T1000 (cell line): ENCODE measurements at regions not wholly inside any gene's neighbourhood (a gene's known extent, or its start where the extent isn't known, plus 50 kb on each side); places are given as distances from the start of the nearest gene placed in this dataset.

Experiments
- DNase-seq: peaks from one replicate; lab custom pipeline; 2025; ENCODE audit warnings: mixed read lengths; lab: John Stamatoyannopoulos, UW

GRCh38 chr1:87165177-87165576 lies 163.5 kb upstream of the LMO4 start:
- DNase-seq = no peak

DNA sequence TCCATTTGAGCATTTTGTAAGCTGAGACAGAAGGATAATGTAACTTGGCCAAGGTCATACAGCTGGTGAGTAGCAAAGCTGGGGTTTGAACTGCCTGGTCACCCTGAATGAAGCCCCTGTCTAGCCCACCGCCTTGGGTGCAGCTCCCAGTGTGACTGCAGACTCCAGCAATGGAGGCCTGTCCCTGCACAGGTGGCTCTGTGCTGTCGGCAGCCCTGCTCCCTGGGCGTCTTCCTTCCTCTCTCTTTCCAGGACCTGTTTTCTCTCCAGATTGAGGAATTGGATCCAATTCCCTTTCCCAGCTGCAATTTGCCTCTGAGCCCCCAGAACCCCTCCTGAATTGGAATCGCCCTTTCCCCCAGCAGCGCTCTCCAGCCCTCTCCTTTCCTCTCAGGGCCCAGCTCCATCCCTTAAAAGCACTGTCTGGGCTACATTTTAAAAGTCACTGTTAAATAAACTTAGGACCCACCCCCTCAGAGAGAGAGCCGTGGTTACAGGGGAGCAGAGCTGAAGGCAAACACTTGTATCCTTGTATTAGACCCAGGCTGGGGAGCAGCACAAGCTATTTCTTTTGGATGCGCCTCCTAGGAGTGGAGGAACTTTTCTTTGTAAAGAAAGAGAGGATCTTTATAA lies 161.4 kb upstream of the LMO4 start:
- DNase-seq = no peak

DNA sequence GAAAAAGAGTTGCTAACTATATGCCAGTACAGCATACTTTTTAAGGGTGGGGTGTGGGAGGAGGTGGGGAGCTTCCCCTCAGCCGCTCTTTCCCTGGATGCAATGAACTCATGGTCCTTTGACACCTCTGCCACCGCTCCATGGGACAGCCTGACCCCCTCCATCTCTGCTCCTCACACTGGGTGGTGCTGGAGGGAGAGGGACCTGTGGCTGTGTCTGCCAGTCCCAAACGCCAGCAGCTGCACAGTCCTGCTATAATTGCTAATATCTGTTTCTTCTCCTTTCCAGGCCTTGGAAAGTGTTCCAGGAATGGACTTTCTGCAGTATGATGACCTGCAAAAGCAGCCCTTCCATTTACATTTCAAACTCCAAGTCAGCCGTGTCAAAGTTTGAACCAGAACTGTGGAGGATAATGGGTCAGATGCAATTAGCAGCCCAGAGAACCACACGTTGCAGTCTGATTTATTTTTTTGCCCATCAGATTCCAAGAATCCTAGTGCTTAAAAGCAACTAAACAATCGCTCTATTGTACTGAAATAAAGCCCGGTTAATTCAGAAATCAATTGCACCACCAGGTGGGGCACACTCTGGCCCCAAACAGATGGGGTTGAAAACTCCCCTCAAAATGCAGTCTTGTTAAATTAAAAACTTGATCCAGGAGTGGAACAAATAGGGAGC lies 160.7 kb upstream of the LMO4 start:
- DNase-seq = no peak

DNA sequence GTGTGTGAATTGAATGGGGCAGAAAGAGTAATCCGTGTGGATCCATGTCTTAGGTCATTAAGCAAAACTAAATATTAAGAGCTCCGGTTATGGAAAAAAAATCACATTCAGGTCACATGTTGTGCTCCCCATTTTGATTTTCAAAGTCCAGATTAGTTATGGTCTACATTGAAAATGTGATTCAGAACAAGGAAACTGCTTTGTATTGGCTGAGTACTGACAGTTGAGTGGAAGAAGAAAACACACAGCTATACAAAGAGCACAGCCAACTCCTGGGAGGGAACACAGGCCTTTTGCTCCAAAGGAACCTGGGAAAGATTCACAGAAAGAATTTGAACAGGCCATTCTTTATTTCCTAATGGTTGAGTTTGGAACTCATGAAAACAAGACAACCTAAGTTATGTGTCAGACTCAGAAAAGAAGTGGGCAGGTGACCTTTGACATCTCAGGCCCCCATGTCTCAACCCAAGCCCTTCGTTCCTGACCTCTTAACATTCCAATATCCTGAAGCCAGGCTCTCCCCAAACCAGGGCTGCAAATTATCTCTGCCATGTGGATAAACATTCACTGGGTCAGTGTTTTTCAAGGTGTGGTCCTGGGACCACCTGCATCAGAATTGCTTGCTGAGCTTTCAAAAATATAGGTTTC lies 159.3 kb upstream of the LMO4 start:
- DNase-seq = no peak

DNA sequence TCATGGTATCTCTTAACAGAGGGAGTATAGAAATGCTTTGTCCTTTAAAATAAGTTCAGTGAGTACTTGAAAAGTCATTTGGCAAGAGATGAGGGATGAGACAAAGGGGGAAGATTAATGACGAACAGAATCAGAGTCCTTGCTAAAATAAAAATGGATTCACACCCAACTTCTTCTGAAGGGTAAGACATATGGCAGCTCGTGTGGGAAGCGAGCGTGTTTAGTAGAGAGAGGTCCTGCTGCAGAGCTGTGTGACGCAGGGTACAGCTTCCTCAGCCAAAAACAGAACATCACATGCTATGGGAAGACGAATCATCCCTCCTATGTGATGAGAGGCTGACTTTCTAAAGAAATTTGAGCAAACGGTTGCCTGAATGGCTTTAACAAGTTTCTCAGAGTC lies 158.5 kb upstream of the LMO4 start:
- DNase-seq = no peak

DNA sequence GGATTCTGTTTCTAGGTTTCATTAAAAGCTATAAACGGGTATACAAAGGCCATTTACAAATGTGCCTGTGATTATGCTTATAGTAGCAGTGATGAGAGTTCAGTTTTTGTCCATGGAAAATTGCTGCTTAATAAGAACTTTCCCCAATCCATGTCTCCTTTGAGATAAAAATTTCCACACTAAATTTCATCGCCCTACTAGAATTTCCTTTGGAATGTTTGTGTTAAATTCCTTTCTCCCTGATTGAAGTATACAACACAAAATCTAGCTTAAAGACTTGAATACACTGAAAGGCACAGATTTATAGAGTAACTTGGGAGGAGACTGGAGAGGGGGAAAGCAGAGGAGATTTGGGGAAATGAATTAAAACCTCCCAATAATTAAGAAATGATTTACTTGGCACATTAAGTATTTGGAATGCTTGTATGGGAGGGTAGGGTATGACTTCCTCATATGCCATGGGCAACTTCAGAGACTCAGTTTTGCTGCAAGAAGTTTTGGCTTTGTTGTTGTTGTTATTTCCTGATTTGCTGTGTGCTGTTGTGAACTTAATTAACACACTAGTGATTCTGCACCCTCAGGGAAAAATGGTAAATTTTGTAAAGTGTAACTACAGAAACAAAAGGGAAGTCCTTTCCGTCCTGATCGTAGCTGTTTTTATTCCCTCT lies 157.6 kb upstream of the LMO4 start:
- no peak for DNase-seq

GRCh38 chr1:87173231-87173630 lies 155.4 kb upstream of the LMO4 start:
- no peak for DNase-seq

GRCh38 chr1:87174724-87175245 lies 153.9 kb upstream of the LMO4 start:
- no peak for DNase-seq

- DNase-seq = no peak
These were observed 152.6 kb upstream of the LMO4 start for GRCh38 chr1:87176087-87176486.

- no peak for DNase-seq
These were observed 152.2 kb upstream of the LMO4 start for GRCh38 chr1:87176514-87176913.

DNA sequence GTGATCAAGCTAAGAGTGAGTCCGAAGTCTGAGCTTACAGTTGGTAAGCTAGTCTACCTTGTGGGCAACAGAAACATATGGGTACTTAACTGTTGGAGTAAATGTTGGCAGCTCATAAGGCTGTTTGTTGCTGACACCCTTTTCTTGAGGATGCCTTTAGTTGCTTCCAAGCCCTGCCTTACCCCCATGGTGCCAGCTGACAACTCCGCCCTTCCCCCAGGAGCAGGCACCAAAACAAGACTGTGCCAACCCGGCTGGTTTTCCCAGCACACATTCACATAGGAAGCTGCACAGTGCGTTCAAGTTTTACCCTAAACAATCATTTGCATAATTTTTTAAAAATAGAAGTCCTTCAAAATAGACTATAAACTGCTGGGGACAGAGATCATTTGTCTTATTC lies 150.2 kb upstream of the LMO4 start:
- DNase-seq = no peak

DNA sequence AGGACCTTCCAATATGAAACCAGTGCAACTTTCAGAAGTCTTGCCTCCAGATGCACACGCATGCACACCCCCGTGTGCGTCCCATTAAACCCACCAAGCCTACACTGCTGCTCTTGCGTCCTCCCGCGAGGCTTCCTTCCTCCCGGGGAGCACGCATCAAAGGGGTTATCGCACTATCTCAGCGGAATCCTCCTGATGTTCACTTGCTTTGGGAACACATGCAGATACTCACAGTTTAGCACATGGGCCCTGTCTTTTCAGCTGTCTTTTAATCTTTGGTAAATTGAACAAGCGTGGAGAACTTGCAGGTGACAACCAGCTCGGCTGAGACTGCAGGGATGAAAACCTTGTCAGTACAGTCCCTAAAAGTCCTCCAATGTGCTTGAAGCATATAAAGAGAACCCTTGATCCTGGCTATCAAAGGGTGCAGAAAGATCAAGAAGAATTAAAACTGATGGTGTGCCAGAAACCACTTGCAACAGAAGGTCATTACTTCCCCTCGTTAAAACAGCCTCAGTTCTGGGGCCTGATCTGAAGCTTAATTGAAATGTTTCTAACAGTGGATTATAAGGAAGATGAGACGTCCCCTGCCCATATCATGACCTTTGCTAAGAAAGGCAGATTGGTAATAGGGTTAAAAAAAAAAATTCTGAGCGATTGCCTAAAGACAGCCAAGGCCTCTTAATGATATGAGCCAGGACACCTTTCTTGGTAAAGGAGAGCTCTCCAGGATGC lies 149.4 kb upstream of the LMO4 start:
- no peak for DNase-seq

DNA sequence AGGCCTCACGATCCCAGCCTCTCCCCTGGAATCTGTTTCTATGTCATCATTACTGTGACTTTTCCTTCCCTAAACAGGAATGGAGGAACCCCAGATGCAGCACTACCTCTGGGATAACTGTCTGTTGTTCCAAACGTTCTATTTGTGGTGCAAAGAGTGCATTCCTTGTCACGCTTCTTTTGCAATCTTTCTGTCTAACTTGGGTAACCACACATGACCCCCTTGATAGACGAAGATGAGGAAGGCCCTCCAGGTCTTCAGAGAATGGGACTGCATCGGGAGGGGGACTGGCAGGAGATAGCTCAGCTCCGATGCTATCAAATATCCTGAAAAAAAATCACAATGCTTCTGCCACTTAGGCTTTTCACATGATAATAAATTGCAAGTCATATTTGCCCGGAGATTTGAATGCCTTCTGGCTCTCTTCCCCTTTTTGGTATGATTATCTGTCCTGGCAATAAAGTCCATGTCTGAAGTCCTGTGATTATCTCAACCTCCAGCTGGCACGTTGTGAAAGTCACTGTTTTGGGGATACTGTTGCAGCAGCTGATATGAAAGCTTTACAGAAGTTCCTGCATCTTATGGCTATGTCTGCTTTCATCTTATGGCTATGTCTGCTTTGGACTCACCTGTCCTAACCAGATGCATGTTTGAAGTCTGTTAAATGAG lies 148.7 kb upstream of the LMO4 start:
- DNase-seq = no peak

GRCh38 chr1:87180682-87181081 lies 148.0 kb upstream of the LMO4 start:
- DNase-seq = no peak

- DNase-seq = no peak
These were observed 146.1 kb upstream of the LMO4 start for GRCh38 chr1:87182611-87183010.

GRCh38 chr1:87185077-87185476 lies 143.6 kb upstream of the LMO4 start:
- DNase-seq = no peak

GRCh38 chr1:87186346-87186745 lies 142.3 kb upstream of the LMO4 start:
- no peak for DNase-seq

DNA sequence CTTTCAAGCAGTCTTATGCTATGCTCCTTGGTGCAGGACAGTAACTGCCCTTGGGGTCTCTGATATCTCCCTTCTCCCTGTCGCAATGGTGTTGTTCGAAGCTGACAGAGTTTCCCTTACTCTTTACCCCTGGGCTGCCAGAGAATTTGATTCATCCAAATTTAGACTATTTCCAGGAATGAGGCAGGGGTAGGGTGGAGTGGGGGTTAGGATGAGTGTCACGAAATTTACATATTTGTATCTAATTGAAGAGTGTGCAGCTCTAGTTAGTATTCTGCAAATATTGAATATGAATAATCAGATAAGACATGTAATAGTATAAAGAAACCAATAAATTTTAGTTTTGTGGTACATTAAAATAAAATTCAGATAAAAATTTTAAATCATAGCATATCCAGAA lies 140.0 kb upstream of the LMO4 start:
- DNase-seq = no peak

DNA sequence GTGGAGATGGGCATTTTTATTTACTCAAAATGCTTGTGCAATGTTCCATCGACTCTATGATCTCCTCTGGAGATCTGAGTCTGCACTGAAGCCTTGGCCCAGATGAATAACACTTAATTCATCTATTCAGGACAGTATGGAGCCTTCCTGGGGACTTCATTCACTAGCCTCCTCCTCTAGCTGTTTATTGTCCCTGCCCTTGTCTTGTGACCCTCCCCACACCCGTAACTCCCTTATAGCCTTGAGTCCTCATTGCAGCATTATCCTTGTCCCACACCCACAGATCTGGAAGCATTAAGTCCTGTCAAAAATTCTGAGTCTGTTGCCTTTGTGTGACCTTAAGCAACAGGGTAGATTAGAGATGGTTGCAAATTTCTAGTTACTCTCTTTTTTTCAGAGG lies 138.3 kb upstream of the LMO4 start:
- no peak for DNase-seq

DNA sequence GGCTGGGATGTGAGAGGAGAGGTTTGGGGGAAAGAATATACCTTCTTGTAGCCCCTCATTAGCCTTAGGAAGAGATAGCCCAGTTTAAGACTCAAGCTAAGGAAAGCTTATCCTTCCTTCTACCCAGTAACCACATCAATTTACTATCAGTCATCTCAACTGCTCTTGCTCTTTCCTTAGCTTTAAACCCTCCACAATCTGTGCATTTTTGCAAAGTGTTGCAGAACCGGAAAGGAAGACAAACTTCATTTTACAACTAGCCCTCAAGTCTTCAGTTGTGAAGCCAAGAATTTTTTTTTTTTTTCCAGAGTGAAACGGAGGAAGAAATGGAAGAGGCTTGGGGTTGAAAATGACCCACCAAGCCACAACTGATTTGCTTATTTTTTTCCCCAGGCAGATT lies 137.0 kb upstream of the LMO4 start:
- DNase-seq = no peak

- no peak for DNase-seq
These were observed 134.4 kb upstream of the LMO4 start for GRCh38 chr1:87194271-87194774.
